Thyroid gland (tissue), 4 donors: ENCODE measurements at regions not wholly inside any gene's neighbourhood (a gene's known extent, or its start where the extent isn't known, plus 50 kb on each side); places are given as distances from the start of the nearest gene placed in this dataset.

Experiments
- CTCF ChIP-seq, 6 experiments: fragments of 200-600 bp in 3 of 6; fragments of 450-650 bp in 3 of 6; sonication (generic) in 3 of 6; IDR thresholded peaks; one replicate each; pipeline ENCODE4 v1.5.1; 2016 to 2019; ENCODE audit warnings: antibody characterized with exemption in 6 of 6, mild to moderate bottlenecking in 2 of 6, inconsistent platforms in 1 of 6, moderate library complexity in 1 of 6
- POLR2A ChIP-seq, 2 donors: fragments of 450-650 bp; IDR thresholded peaks; one replicate each; pipeline ENCODE4 v1.6.1; 2017; ENCODE audit warnings: antibody characterized with exemption in 2 of 2, mild to moderate bottlenecking in 2 of 2, moderate library complexity in 1 of 2

DNA sequence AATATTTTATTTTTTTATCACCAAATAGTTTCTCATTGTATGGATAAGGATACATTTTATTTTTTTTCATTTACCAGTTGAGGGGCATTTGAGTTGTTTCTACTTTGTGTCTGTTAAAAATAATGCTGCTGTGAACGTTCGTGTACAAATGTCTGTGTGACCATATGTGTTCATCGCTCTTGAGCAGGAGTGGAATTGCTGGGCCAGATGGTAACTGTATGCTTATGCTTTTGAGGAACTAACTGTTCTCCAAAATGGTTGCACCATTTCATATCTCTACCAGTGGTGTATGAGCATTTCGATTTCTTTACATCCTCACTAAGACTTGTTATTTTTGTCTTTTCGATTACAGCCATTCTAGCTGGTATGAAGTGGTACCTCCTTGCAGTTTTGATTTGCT lies 212.5 kb upstream of the N4BP1 start:
- TF ChIP-seq CTCF (IDR thresholded peaks at IDR 0.05) (no peak), POLR2A (IDR thresholded peaks at IDR 0.05) (no peak)
